HG03575 (cell line): ENCODE measurements at regions not wholly inside any gene's neighbourhood (a gene's known extent, or its start where the extent isn't known, plus 50 kb on each side); places are given as distances from the start of the nearest gene placed in this dataset.
"Not testable (repeated sequence)": the region's sequence is repeated elsewhere in the genome, so short reads cannot be mapped to it uniquely, and the experiment has no call there.

Experiments used
- ATAC-seq: cut with Tn5 transposase; IDR thresholded peaks from one replicate; pipeline ENCODE4 v1.9.1; 2021; ENCODE audit not compliant: unreplicated experiment, insufficient number of reproducible peaks, low FRiP score; ENCODE audit errors: extremely low read depth

- ATAC-seq: not testable (repeated sequence)
Measured at GRCh38 chr2:65600871-65601270, 168.5 kb upstream of the SPRED2 start.

DNA sequence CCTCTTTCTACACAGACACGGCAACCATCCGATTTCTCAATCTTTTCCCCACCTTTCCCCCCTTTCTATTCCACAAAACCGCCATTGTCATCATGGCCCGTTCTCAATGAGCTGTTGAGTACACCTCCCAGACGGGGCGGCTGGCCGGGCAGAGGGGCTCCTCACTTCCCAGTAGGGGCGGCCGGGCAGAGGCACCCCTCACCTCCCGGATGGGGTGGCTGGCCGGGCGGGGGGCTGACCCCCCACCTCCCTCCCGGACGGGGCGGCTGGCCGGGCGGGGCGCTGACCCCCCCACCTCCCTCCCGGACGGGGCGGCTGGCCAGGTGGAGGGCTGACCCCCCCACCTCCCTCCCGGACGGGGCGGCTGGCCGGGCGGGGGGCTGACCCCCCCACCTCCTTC is 168.0 kb upstream of the SPRED2 start:
- ATAC-seq: not testable (repeated sequence)

GRCh38 chr2:65599693-65600092 is 167.3 kb upstream of the SPRED2 start:
- ATAC-seq: no peak

DNA sequence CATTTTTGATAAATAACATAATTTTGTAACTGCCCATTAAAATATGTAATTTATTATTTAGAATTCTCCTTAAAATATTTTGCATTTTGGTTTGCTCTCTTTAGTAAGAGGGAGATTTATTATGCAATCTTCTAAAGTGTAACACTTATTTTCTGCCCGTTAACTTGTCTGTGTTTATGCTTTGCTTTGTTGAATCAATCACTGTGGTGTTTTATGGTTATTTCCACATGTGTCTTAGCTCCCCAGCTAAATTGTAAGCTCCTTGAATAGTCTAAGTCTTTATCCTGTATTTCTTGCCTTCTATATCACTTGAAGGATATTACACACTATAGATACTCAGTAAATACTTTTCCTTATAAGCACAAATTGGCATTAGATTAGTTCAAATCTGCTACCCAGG is 166.6 kb upstream of the SPRED2 start:
- no peak for ATAC-seq

- ATAC-seq: no peak
Measured at GRCh38 chr2:65598264-65598663, 165.9 kb upstream of the SPRED2 start.

GRCh38 chr2:65595630-65596029 is 163.2 kb upstream of the SPRED2 start:
- no peak for ATAC-seq

- no peak for ATAC-seq
Measured at GRCh38 chr2:65594150-65594549, 161.8 kb upstream of the SPRED2 start.

- ATAC-seq: no peak
Measured at GRCh38 chr2:65589667-65590066, 157.3 kb upstream of the SPRED2 start.

GRCh38 chr2:65587779-65588178 is 155.4 kb upstream of the SPRED2 start:
- no peak for ATAC-seq

- ATAC-seq: no peak
Measured at GRCh38 chr2:65586516-65586915, 154.1 kb upstream of the SPRED2 start.

DNA sequence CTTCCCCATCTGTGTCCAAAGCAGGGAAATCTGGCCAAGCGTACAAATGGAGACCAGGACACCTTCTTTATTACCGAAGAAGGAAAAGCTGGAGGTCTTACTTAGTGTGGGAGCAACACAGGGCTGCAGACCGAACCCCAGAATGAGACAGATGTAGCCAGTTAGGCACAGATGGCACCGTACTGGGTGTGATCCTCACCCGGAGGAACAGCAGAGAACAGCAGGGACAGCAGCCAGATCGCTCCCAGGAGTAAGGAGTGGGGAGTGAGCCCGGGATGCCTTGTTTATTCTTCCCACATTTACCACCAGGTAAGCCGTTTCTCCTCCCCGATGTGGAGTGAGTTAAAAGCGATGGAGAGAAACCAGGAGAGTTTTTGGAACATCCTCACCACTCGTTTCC is 150.7 kb upstream of the SPRED2 start:
- ATAC-seq: no peak

DNA sequence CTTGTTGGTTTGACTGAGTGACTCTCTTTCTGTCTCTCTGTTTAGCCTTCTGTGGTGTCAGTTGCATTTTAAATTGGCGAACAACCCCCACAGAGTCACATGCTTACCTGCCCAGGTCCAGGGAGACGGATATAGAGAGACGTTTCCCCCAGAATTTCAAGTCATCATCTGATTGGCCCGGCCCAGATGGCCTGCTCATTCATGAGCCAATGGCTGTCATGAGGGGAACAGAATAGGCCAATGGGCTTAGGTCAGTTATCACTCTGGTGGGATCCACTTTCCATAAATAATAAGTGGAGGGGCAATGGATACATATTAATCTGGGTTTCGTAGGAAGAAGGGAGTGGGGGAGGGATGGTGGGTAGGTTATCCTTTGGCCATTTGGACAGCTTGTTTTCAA is 150.0 kb upstream of the SPRED2 start:
- ATAC-seq: no peak

DNA sequence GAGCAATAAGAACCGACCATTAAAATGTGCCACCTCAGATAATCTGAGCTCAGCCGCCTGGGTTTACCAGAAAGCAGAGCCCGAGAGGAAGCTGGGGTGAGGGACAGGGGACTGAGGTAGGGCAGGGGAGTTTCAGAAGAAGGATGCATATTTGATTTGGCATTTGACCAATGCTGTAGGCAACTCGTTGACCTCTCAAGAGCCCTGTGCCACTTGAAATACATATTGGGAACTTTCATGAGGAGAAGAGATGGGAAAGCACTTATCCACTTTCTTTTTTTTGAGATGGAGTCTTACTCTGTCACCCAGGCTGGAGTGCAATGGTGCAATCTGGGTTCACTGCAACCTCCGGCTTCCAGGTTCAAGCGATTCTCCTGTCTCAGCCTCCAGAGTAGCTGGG is 148.4 kb upstream of the SPRED2 start:
- ATAC-seq: no peak

- ATAC-seq: no peak
Measured at GRCh38 chr2:65579506-65580235, 147.3 kb upstream of the SPRED2 start.

GRCh38 chr2:65577654-65578053 is 145.3 kb upstream of the SPRED2 start:
- ATAC-seq: no peak

GRCh38 chr2:65576861-65577601 is 144.6 kb upstream of the SPRED2 start:
- no peak for ATAC-seq

GRCh38 chr2:65576278-65576677 is 143.9 kb upstream of the SPRED2 start:
- ATAC-seq: no peak

- no peak for ATAC-seq
Measured at GRCh38 chr2:65574993-65575392, 142.6 kb upstream of the SPRED2 start.

- ATAC-seq: not testable (repeated sequence)
Measured at GRCh38 chr2:65568656-65569440, 136.4 kb upstream of the SPRED2 start.

- no peak for ATAC-seq
Measured at GRCh38 chr2:65566617-65567016, 134.2 kb upstream of the SPRED2 start.
